WERI-Rb-1 (cell line): ENCODE measurements at regions not wholly inside any gene's neighbourhood (a gene's known extent, or its start where the extent isn't known, plus 50 kb on each side); places are given as distances from the start of the nearest gene placed in this dataset.
"Not testable (repeated sequence)": the region's sequence is repeated elsewhere in the genome, so short reads cannot be mapped to it uniquely, and the experiment has no call there.

ENCODE experiments used
- DNase-seq: peaks from one replicate; pipeline ENCODE4 v3.0.0-alpha.2; 2020
- H3K27ac ChIP-seq: fragments of 250-450 bp; sonication (Bioruptor Pico); 2 replicates; pipeline ENCODE4 v1.5.1; 2020; ENCODE audit warnings: mild to moderate bottlenecking, moderate library complexity
- H3K27me3 ChIP-seq: fragments of 250-450 bp; sonication (Bioruptor Pico); 2 replicates; pipeline ENCODE4 v1.5.1; 2021; ENCODE audit warnings: mild to moderate bottlenecking, low read depth, moderate library complexity; ENCODE audit not compliant: insufficient read depth, severe bottlenecking
- H3K36me3 ChIP-seq: fragments of 250-450 bp; sonication (Bioruptor Pico); 2 replicates; pipeline ENCODE4 v1.5.1; 2020; ENCODE audit warnings: mild to moderate bottlenecking, moderate library complexity
- H3K4me3 ChIP-seq: 2 replicates; pipeline ENCODE4 v1.5.1; 2011; ENCODE audit warnings: low read depth, mild to moderate bottlenecking, control low read depth, low read length
- H3K9me3 ChIP-seq: fragments of 250-450 bp; sonication (Bioruptor Pico); 2 replicates; pipeline ENCODE4 v1.5.1; 2021; ENCODE audit warnings: mild to moderate bottlenecking, moderate library complexity; ENCODE audit not compliant: severe bottlenecking
- TF ChIP-seq, protein P1 (sequence below): IDR thresholded peaks from 2 replicates; pipeline ENCODE4 v1.5.1; 2011; ENCODE audit warnings: low read depth, mild to moderate bottlenecking, control low read depth, inconsistent platforms, low read length

DNA sequence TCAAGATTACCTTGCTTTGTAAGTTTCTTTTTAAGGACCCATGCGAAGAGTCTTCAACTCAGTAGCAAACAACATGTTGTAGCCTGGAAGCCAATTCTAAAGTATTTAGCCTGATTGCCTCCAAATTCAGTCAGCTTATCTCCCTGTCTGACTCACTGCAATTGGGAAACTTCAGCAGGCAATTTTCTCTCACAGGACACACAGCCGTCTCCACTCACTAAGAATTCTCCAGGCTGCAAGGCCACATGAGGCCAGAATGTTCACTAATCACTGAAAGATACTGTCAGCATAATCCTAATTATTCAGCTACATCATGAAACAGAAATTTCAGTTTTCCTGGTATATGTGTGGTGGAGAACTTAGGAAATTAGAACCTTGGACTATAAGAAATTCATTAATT lies 78.1 kb upstream of the PDE1A start:
- Histone ChIP-seq H3K27ac (no peak overlapping the region), H3K9me3 (no peaks in the 10 kb centered on the region)

GRCh38 chr2:182506606-182507005 lies 79.8 kb upstream of the PDE1A start:
- TF ChIP-seq, protein P1, sequence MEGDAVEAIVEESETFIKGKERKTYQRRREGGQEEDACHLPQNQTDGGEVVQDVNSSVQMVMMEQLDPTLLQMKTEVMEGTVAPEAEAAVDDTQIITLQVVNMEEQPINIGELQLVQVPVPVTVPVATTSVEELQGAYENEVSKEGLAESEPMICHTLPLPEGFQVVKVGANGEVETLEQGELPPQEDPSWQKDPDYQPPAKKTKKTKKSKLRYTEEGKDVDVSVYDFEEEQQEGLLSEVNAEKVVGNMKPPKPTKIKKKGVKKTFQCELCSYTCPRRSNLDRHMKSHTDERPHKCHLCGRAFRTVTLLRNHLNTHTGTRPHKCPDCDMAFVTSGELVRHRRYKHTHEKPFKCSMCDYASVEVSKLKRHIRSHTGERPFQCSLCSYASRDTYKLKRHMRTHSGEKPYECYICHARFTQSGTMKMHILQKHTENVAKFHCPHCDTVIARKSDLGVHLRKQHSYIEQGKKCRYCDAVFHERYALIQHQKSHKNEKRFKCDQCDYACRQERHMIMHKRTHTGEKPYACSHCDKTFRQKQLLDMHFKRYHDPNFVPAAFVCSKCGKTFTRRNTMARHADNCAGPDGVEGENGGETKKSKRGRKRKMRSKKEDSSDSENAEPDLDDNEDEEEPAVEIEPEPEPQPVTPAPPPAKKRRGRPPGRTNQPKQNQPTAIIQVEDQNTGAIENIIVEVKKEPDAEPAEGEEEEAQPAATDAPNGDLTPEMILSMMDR = no peak
- DNase-seq = no peak

More for the DNA sequence above, 78.1 kb upstream of the PDE1A start:
- TF ChIP-seq, protein P1 = no peak
- peak; percentile 16 for DNase-seq
- Histone ChIP-seq H3K27me3 (no peaks in the 10 kb centered on the region), H3K4me3 (no peak overlapping the region), H3K36me3 (no peaks in the 10 kb centered on the region)

GRCh38 chr2:182508583-182508982 lies 81.7 kb upstream of the PDE1A start:
- H3K36me3 ChIP-seq, H3K27ac ChIP-seq, H3K4me3 ChIP-seq, H3K9me3 ChIP-seq, H3K27me3 ChIP-seq, DNase-seq: not testable (repeated sequence)

More at GRCh38 chr2:182506606-182507005, 79.8 kb upstream of the PDE1A start:
- Histone ChIP-seq H3K27me3 (no peaks in the 10 kb centered on the region), H3K36me3 (no peaks in the 10 kb centered on the region), H3K9me3 (no peaks in the 10 kb centered on the region), H3K27ac (no peak overlapping the region), H3K4me3 (no peak overlapping the region)

DNA sequence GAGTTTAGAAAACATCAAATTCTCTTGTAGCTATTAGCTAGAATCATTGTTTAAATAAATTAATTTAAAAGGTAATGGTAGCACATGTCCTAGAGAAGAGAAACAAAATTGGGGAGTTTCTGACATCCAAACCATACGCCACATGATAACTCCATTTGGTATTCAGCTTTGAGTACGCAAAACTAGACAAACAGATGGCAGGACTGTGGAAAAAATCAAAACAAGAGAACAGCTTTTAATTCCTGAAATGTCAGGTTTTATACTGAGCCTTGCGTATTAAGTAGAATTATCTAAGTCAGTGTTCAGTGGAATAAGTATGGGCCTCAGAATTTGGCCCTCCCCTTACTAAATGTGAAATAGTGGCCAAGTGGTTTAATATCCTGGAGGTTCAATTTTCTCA lies 82.4 kb upstream of the PDE1A start:
- H3K27ac ChIP-seq = no peak overlapping the region
- DNase-seq = no peak
- no peak overlapping the region for H3K4me3 ChIP-seq
- H3K36me3 ChIP-seq = no peaks in the 10 kb centered on the region
- TF ChIP-seq, protein P1 = no peak
- no peaks in the 10 kb centered on the region for H3K27me3 ChIP-seq
- peaks cover under 1% of the 10 kb centered on the region for H3K9me3 ChIP-seq

DNA sequence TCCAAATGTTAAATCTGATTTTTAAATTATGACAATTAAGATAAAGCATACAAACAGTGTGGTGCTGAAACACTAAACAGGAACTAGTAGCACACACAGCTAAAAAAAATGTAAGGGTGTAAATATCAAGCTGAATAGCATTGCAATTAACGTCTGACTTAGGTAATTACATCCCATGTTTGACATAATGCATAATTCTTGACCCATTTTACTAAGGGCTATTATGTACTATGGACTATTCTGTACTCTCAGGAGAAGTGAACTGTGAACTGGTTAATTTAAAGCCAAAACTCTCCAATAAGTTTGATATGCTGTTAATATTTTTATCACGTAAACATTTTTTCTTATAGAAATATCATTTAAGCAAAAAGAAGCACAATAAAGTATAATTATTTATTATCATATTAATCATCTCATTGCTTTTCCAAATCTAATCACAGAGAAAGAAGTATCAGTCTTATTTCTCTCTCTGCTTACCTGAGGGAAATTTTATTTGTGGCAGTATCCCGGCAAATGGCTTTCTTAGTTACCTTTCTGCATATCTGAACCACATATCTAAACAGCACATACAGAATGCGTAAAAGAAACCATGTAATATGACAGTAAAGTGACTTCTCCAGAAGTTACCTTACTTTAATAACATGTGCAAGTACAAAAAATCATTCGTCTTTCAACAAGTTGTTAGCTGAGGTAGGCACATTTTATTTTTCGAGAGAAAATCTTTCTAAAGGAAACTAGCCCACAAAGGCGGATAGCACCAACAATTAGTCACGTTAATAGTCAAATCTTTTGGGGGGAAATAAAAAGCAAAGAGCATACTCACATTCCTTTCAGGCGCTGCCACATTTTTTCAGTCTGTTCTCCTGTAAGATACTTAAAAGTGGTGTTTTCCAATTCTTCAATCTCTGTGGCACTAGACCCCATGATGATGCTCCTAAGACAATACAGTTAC lies 94.9 kb upstream of the PDE1A start:
- no peaks in the 10 kb centered on the region for H3K9me3 ChIP-seq
- no peak overlapping the region for H3K4me3 ChIP-seq
- no peaks in the 10 kb centered on the region for H3K27me3 ChIP-seq
- TF ChIP-seq, protein P1 = no peak
- DNase-seq = no peak
- H3K27ac ChIP-seq = no peak overlapping the region
- H3K36me3 ChIP-seq = no peaks in the 10 kb centered on the region

GRCh38 chr2:182522405-182522896 lies 95.6 kb upstream of the PDE1A start:
- H3K4me3 ChIP-seq = peak overlapping the region; percentile 39
- no peaks in the 10 kb centered on the region for H3K36me3 ChIP-seq
- no peaks in the 10 kb centered on the region for H3K27me3 ChIP-seq
- peak; percentile 38 for DNase-seq
- TF ChIP-seq, protein P1 = no peak
- H3K27ac ChIP-seq = peak overlapping the region; percentile 47; the same call in 1 of the 2 replicates
- no peaks in the 10 kb centered on the region for H3K9me3 ChIP-seq
